ENCODE measurements at regions not wholly inside any gene's neighbourhood (a gene's known extent, or its start where the extent isn't known, plus 50 kb on each side); places are given as distances from the start of the nearest gene placed in this dataset.
A peak's percentile ranks its signal among the peaks of the same experiment; 100 is the strongest.

- Histone ChIP-seq H3K4me1 (replicated peaks in 1 of 2) (peaks cover 0 to 9% of the 10 kb centered on the region in 2 donors), H3K36me3 (replicated peaks in 1 of 2) (no peaks in the 10 kb centered on the region), H3K27ac (peak overlapping the region in 1 of 5 donors; percentile 12), H3K9me3 (replicated peaks in 1 of 3) (no peaks in the 10 kb centered on the region), H3K27me3 (no peaks in the 10 kb centered on the region), H3K4me3 (no peak overlapping the region)
- WGBS, 4 donors: 75 to 85% (median 83%) methylated on average over 18 of the region's 18 CpGs
- intact Hi-C loops (cut with DNase I): no loop called here
- TF ChIP-seq POLR2A (IDR thresholded peaks at IDR 0.05) (no peak), CTCF (IDR thresholded peaks at IDR 0.05) (no peak)
- no peak for DNase-seq
Observed at GRCh38 chr16:85480727-85481101, 132.4 kb upstream of the GSE1 start.

GRCh38 chr16:85481206-85481605, 131.9 kb upstream of the GSE1 start:
- DNase-seq: no peak
- peak overlapping the region in 1 of 5 donors; percentile 12 for H3K27ac ChIP-seq
- no peaks in the 10 kb centered on the region for H3K27me3 ChIP-seq
- H3K4me1 ChIP-seq (replicated peaks in 1 of 2): peaks cover 0 to 6% of the 10 kb centered on the region in 2 donors
- no peaks in the 10 kb centered on the region for H3K9me3 ChIP-seq (replicated peaks in 1 of 3)
- intact Hi-C loops (cut with DNase I): no loop called here
- H3K36me3 ChIP-seq (replicated peaks in 1 of 2): no peaks in the 10 kb centered on the region
- H3K4me3 ChIP-seq: no peak overlapping the region
- TF ChIP-seq POLR2A (IDR thresholded peaks at IDR 0.05) (no peak), CTCF (IDR thresholded peaks at IDR 0.05) (no peak)
- 91 to 100% (median 97%) methylated on average over 1 of the region's 1 CpG for WGBS, 4 donors

- Histone ChIP-seq H3K9me3 (replicated peaks in 1 of 3) (no peaks in the 10 kb centered on the region), H3K27me3 (no peaks in the 10 kb centered on the region), H3K4me3 (no peak overlapping the region), H3K36me3 (replicated peaks in 1 of 2) (no peaks in the 10 kb centered on the region), H3K4me1 (replicated peaks in 1 of 2) (peaks cover 0 to 6% of the 10 kb centered on the region in 2 donors), H3K27ac (no peak overlapping the region)
- intact Hi-C loops (cut with DNase I): no loop called here
- WGBS, 4 donors: 87 to 93% (median 91%) methylated on average over 15 to 19 of the region's 19 CpGs
- TF ChIP-seq CTCF (IDR thresholded peaks at IDR 0.05) (no peak), POLR2A (IDR thresholded peaks at IDR 0.05) (no peak)
- no peak for DNase-seq
Observed at GRCh38 chr16:85481738-85482137, 131.4 kb upstream of the GSE1 start.

GRCh38 chr16:85483424-85483823, 129.7 kb upstream of the GSE1 start:
- intact Hi-C loops (cut with DNase I): no loop called here

More at GRCh38 chr16:85483424-85483823, 129.7 kb upstream of the GSE1 start:
- DNase-seq: no peak
- no peak overlapping the region for H3K27ac ChIP-seq
- H3K4me1 ChIP-seq (replicated peaks in 1 of 2): peaks cover 0 to 6% of the 10 kb centered on the region in 2 donors
- 89 to 96% (median 90%) methylated on average over 11 to 19 of the region's 19 CpGs for WGBS, 4 donors
- no peaks in the 10 kb centered on the region for H3K27me3 ChIP-seq
- no peaks in the 10 kb centered on the region for H3K36me3 ChIP-seq (replicated peaks in 1 of 2)
- H3K4me3 ChIP-seq: no peak overlapping the region
- no peak for TF ChIP-seq POLR2A (IDR thresholded peaks at IDR 0.05)
- TF ChIP-seq CTCF (IDR thresholded peaks at IDR 0.05): no peak
- no peaks in the 10 kb centered on the region for H3K9me3 ChIP-seq (replicated peaks in 1 of 3)
